ENCODE measurements at regions not wholly inside any gene's neighbourhood (a gene's known extent, or its start where the extent isn't known, plus 50 kb on each side); places are given as distances from the start of the nearest gene placed in this dataset.
"Not testable (repeated sequence)": the region's sequence is repeated elsewhere in the genome, so short reads cannot be mapped to it uniquely, and the experiment has no call there.

- Histone ChIP-seq H3K4me1 (ENCODE audit: control insufficient read depth, insufficient read depth, low read length) (no peaks in the 10 kb centered on the region), H3K4me3 (ENCODE audit: low read length) (no peak overlapping the region), H3K27me3 (ENCODE audit: control insufficient read depth, insufficient read depth, low read length) (no peaks in the 10 kb centered on the region), H3K9me3 (replicated peaks; ENCODE audit: low read length) (no peaks in the 10 kb centered on the region), H3K4me2 (ENCODE audit: low read length) (no peak overlapping the region), H3K9ac (ENCODE audit: low read depth, low read length) (no peak overlapping the region), H3K36me3 (ENCODE audit: insufficient read depth, low read length) (no peaks in the 10 kb centered on the region)
Observed at GRCh38 chr12:80017261-80017870, 82.0 kb upstream of the OTOGL start.

- H3K9ac ChIP-seq (ENCODE audit: low read depth, low read length) = no peak overlapping the region
- no peak overlapping the region for H3K4me2 ChIP-seq (ENCODE audit: low read length)
- H3K9me3 ChIP-seq (replicated peaks; ENCODE audit: low read length) = no peaks in the 10 kb centered on the region
- no peaks in the 10 kb centered on the region for H3K36me3 ChIP-seq (ENCODE audit: insufficient read depth, low read length)
- H3K27me3 ChIP-seq (ENCODE audit: control insufficient read depth, insufficient read depth, low read length) = no peaks in the 10 kb centered on the region
- no peaks in the 10 kb centered on the region for H3K4me1 ChIP-seq (ENCODE audit: control insufficient read depth, insufficient read depth, low read length)
- no peak overlapping the region for H3K4me3 ChIP-seq (ENCODE audit: low read length)
Observed at GRCh38 chr12:80016684-80017083, 81.8 kb upstream of the PPP1R12A start.

DNA sequence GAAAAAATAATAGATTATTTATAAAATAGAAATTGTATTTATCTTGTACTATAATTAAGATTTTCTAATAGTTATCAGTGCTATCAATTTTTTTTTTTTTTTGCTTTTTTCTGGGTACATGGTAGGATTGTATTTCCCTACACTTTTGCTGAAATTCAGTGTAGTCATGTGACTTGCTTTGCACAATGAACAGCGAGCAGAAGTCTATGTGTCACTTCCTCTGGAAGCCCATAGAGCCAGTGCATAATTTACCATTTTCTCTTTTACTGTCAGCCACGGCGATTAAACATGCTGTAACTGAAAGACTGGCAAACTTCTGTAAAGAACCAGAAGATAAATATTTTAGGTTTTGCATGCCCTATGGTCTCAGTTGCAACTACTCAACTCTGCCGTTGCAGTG, 80.8 kb upstream of the PPP1R12A start:
- Histone ChIP-seq H3K4me1 (ENCODE audit: control insufficient read depth, insufficient read depth, low read length) (no peaks in the 10 kb centered on the region), H3K9me3 (replicated peaks; ENCODE audit: low read length) (no peaks in the 10 kb centered on the region), H3K9ac (ENCODE audit: low read depth, low read length) (no peak overlapping the region), H3K4me3 (ENCODE audit: low read length) (no peak overlapping the region), H3K27me3 (ENCODE audit: control insufficient read depth, insufficient read depth, low read length) (no peaks in the 10 kb centered on the region), H3K36me3 (ENCODE audit: insufficient read depth, low read length) (no peaks in the 10 kb centered on the region), H3K4me2 (ENCODE audit: low read length) (no peak overlapping the region)

DNA sequence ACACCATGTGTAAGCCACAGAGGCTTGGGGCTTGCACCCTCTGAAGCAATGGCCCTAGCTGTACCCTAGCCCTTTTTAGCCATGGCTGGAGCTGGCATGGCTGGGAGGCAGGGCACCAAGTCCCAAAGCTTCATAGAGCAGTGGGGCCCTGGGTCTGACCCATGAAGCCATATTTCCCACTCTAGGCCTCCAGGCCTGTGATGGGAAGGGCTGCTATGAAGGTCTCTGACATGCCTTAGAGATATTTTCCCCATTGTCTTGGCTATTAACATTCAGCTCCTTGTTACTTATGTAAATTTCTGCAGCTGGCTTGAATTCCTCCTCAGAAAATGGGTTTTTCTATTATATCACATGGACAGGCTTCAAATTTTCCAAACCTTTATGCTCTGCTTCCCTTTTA, 68.8 kb upstream of the PPP1R12A start:
- not testable (repeated sequence) for H3K4me2 ChIP-seq (ENCODE audit: low read length); H3K9ac ChIP-seq (ENCODE audit: low read depth, low read length); H3K36me3 ChIP-seq (ENCODE audit: insufficient read depth, low read length); H3K27me3 ChIP-seq (ENCODE audit: control insufficient read depth, insufficient read depth, low read length); H3K9me3 ChIP-seq (replicated peaks; ENCODE audit: low read length); H3K4me3 ChIP-seq (ENCODE audit: low read length); H3K4me1 ChIP-seq (ENCODE audit: control insufficient read depth, insufficient read depth, low read length)

- no peaks in the 10 kb centered on the region for H3K36me3 ChIP-seq (ENCODE audit: insufficient read depth, low read length)
- H3K9ac ChIP-seq (ENCODE audit: low read depth, low read length) = no peak overlapping the region
- no peak overlapping the region for H3K4me3 ChIP-seq (ENCODE audit: low read length)
- H3K9me3 ChIP-seq (replicated peaks; ENCODE audit: low read length) = no peaks in the 10 kb centered on the region
- no peak overlapping the region for H3K4me2 ChIP-seq (ENCODE audit: low read length)
- H3K4me1 ChIP-seq (ENCODE audit: control insufficient read depth, insufficient read depth, low read length) = no peaks in the 10 kb centered on the region
- H3K27me3 ChIP-seq (ENCODE audit: control insufficient read depth, insufficient read depth, low read length) = no peaks in the 10 kb centered on the region
Observed at GRCh38 chr12:80001562-80001961, 66.7 kb upstream of the PPP1R12A start.

DNA sequence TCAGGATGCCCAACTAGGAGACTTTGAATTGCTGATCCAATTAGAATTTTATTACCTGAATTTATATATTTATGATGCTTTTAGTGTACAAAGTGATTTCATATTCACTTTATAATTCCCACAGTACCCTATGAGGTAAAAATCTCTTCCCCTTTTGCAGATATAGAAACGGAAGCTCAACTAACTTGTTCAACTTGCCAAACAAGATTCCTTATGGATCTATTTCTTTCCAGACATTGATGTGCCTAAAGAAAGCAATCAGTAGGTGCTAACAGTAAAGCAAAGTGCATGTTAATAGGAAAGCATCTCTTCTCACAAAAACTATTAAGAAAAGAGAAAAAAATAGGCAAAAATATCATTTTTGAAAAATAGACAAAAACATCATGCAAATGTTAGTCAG, 65.9 kb upstream of the PPP1R12A start:
- Histone ChIP-seq H3K27me3 (ENCODE audit: control insufficient read depth, insufficient read depth, low read length) (no peaks in the 10 kb centered on the region), H3K9ac (ENCODE audit: low read depth, low read length) (no peak overlapping the region), H3K9me3 (replicated peaks; ENCODE audit: low read length) (no peaks in the 10 kb centered on the region), H3K4me3 (ENCODE audit: low read length) (no peak overlapping the region), H3K4me1 (ENCODE audit: control insufficient read depth, insufficient read depth, low read length) (no peaks in the 10 kb centered on the region), H3K4me2 (ENCODE audit: low read length) (no peak overlapping the region), H3K36me3 (ENCODE audit: insufficient read depth, low read length) (no peaks in the 10 kb centered on the region)

DNA sequence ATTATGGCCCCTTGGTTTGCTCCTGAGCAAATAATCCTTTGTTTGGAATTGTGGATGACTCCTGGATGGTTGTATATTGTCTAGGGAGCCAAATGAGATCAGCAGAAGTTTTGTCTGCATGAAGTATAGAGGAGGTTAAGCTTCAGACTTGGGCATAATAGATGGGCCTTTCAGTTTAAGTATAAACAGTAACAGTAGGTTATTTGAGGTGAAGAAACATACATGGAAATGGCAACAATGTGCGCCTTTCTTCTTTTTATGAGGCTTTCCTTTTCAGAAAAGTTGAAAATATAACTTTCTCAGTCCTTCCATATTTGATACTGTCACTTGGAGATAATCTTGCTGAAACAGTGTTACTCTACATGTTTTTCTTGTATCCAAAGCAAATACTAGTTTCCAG, 63.7 kb upstream of the PPP1R12A start:
- no peaks in the 10 kb centered on the region for H3K9me3 ChIP-seq (replicated peaks; ENCODE audit: low read length)
- H3K9ac ChIP-seq (ENCODE audit: low read depth, low read length) = no peak overlapping the region

GRCh38 chr12:79997096-79997791, 62.3 kb upstream of the PPP1R12A start:
- Histone ChIP-seq H3K4me2 (ENCODE audit: low read length) (no peak overlapping the region), H3K9ac (ENCODE audit: low read depth, low read length) (no peak overlapping the region), H3K4me3 (ENCODE audit: low read length) (no peak overlapping the region), H3K4me1 (ENCODE audit: control insufficient read depth, insufficient read depth, low read length) (no peaks in the 10 kb centered on the region), H3K27me3 (ENCODE audit: control insufficient read depth, insufficient read depth, low read length) (no peaks in the 10 kb centered on the region), H3K9me3 (replicated peaks; ENCODE audit: low read length) (no peaks in the 10 kb centered on the region), H3K36me3 (ENCODE audit: insufficient read depth, low read length) (no peaks in the 10 kb centered on the region)

More for the DNA sequence above, 63.7 kb upstream of the PPP1R12A start:
- Histone ChIP-seq H3K4me2 (ENCODE audit: low read length) (no peak overlapping the region), H3K4me1 (ENCODE audit: control insufficient read depth, insufficient read depth, low read length) (no peaks in the 10 kb centered on the region), H3K27me3 (ENCODE audit: control insufficient read depth, insufficient read depth, low read length) (no peaks in the 10 kb centered on the region), H3K36me3 (ENCODE audit: insufficient read depth, low read length) (no peaks in the 10 kb centered on the region), H3K4me3 (ENCODE audit: low read length) (no peak overlapping the region)

GRCh38 chr12:79995385-79996084, 60.6 kb upstream of the PPP1R12A start:
- not testable (repeated sequence) for H3K4me2 ChIP-seq (ENCODE audit: low read length); H3K4me3 ChIP-seq (ENCODE audit: low read length)

DNA sequence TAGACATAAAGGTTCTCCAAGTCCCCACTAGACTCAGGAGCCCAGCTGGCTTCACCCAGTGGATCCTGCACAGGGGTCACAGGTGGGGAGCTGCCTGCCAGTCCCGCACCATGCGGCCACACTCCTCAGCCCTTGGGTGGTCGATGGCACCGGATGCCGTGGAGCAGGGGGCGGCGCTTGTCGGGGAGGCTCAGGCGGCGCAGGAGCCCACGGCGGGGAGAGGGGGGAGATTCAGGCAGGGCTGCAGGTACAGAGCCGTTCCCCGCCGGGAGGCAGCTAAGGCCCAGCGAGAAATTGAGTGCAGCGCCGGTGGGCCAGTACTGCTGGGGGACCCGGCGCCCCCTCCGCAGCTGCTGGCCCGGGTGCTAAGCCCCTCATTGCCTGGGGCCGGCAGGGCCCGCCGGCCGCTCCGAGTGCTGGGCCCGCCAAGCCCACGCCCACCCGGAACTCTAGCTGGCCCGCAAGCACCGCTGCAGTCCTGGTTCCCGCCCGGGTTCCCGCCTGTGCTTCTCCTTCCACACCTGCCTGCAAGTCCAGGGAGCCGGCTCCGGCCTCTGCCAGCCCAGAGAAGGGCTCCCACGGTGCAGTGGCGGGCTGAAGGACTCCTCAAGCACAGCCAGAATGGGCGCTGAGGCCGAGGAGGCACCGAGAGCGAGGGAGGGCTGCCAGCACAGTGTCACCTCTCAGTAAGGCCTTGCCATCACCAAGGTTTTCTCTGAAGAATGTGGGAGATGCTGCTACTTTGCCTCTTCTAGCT, 58.4 kb upstream of the PPP1R12A start:
- peaks cover 4% of the 10 kb centered on the region for H3K4me1 ChIP-seq (ENCODE audit: control insufficient read depth, insufficient read depth, low read length)
- H3K4me2 ChIP-seq (ENCODE audit: low read length) = no peak overlapping the region
- H3K4me3 ChIP-seq (ENCODE audit: low read length) = no peak overlapping the region
- no peaks in the 10 kb centered on the region for H3K9me3 ChIP-seq (replicated peaks; ENCODE audit: low read length)
- no peaks in the 10 kb centered on the region for H3K27me3 ChIP-seq (ENCODE audit: control insufficient read depth, insufficient read depth, low read length)
- H3K36me3 ChIP-seq (ENCODE audit: insufficient read depth, low read length) = no peaks in the 10 kb centered on the region
- H3K9ac ChIP-seq (ENCODE audit: low read depth, low read length) = no peak overlapping the region

More at GRCh38 chr12:79995385-79996084, 60.6 kb upstream of the PPP1R12A start:
- not testable (repeated sequence) for H3K9ac ChIP-seq (ENCODE audit: low read depth, low read length); H3K9me3 ChIP-seq (replicated peaks; ENCODE audit: low read length); H3K4me1 ChIP-seq (ENCODE audit: control insufficient read depth, insufficient read depth, low read length); H3K27me3 ChIP-seq (ENCODE audit: control insufficient read depth, insufficient read depth, low read length); H3K36me3 ChIP-seq (ENCODE audit: insufficient read depth, low read length)

GRCh38 chr12:79991586-79991985, 56.7 kb upstream of the PPP1R12A start:
- no peak overlapping the region for H3K4me2 ChIP-seq (ENCODE audit: low read length)
- H3K4me3 ChIP-seq (ENCODE audit: low read length) = no peak overlapping the region
- H3K4me1 ChIP-seq (ENCODE audit: control insufficient read depth, insufficient read depth, low read length) = peaks cover 9% of the 10 kb centered on the region
- no peak overlapping the region for H3K9ac ChIP-seq (ENCODE audit: low read depth, low read length)
- no peaks in the 10 kb centered on the region for H3K27me3 ChIP-seq (ENCODE audit: control insufficient read depth, insufficient read depth, low read length)
- H3K9me3 ChIP-seq (replicated peaks; ENCODE audit: low read length) = no peaks in the 10 kb centered on the region
- H3K36me3 ChIP-seq (ENCODE audit: insufficient read depth, low read length) = no peaks in the 10 kb centered on the region

All from skeletal muscle satellite cell (primary cell).